PC-9 (cell line): ENCODE measurements at regions not wholly inside any gene's neighbourhood (a gene's known extent, or its start where the extent isn't known, plus 50 kb on each side); places are given as distances from the start of the nearest gene placed in this dataset.

ENCODE experiments used
- BruUV-seq: library from RNA; stranded (reverse); fragments of 400-500 nt; replicated peaks from 2 replicates; lab custom pipeline; 2021; lab: Mats Ljungman, UMichigan
- CTCF ChIA-PET: fragments of 300-600 bp; sonication (Branson Sonifier 250); formaldehyde crosslinking; loops from one replicate; lab custom pipeline; 2022; ENCODE audit warnings: antibody characterized with exemption; lab: Charles Lee
- POLR2A ChIA-PET: fragments of 300-600 bp; sonication (Branson Sonifier 250); formaldehyde crosslinking; loops from one replicate; lab custom pipeline; 2022; ENCODE audit warnings: antibody characterized with exemption; ENCODE audit not compliant: unreplicated experiment; lab: Charles Lee
- DNase-seq, 2 experiments: peaks; one replicate each; pipeline versions ENCODE4 v3.0.0 to v3.0.0-alpha.2; 2015 to 2022; ENCODE audit warnings: mixed read lengths in 1 of 2
- H2AFZ ChIP-seq: fragments of 200-600 bp; sonication (generic); 2 replicates; pipeline ENCODE4 v1.8.1; 2017; ENCODE audit warnings: antibody characterized with exemption
- H3F3A ChIP-seq: fragments of 200-600 bp; sonication (generic); 2 replicates; pipeline ENCODE4 v1.8.1; 2017; ENCODE audit warnings: antibody characterized with exemption, mild to moderate bottlenecking, low read depth; ENCODE audit not compliant: insufficient read depth
- H3K27ac ChIP-seq: fragments of 200-600 bp; sonication (generic); 2 replicates; pipeline ENCODE4 v1.6.1; 2016; ENCODE audit warnings: mixed run types
- H3K27me3 ChIP-seq: fragments of 200-600 bp; sonication (generic); 2 replicates; pipeline ENCODE4 v1.6.1; 2016; ENCODE audit warnings: low read depth, mixed run types; ENCODE audit not compliant: insufficient read depth
- H3K36me3 ChIP-seq: fragments of 200-600 bp; sonication (generic); 2 replicates; pipeline ENCODE4 v1.6.1; 2016; ENCODE audit warnings: low read depth, mixed run types
- H3K4me1 ChIP-seq: fragments of 200-600 bp; sonication (generic); replicated peaks from 2 replicates; pipeline ENCODE4 v1.6.1; 2016; ENCODE audit warnings: mixed run types; ENCODE audit not compliant: insufficient read depth
- H3K4me2 ChIP-seq: fragments of 200-600 bp; sonication (generic); 2 replicates; pipeline ENCODE4 v1.6.1; 2017; ENCODE audit warnings: mixed run types
- H3K4me3 ChIP-seq: fragments of 200-600 bp; sonication (generic); 2 replicates; pipeline ENCODE4 v1.6.1; 2016; ENCODE audit warnings: mixed run types
- H3K79me2 ChIP-seq: fragments of 200-600 bp; sonication (generic); 2 replicates; pipeline ENCODE4 v1.6.1; 2017; ENCODE audit warnings: low read depth, mixed run types
- H3K9me2 ChIP-seq: fragments of 200-600 bp; sonication (generic); 2 replicates; pipeline ENCODE4 v1.8.1; 2017; ENCODE audit warnings: mild to moderate bottlenecking; ENCODE audit not compliant: insufficient read depth
- H3K9me3 ChIP-seq: fragments of 200-600 bp; sonication (generic); 2 replicates; pipeline ENCODE4 v1.8.1; 2016; ENCODE audit warnings: low read depth; ENCODE audit not compliant: insufficient read depth
- H4K20me1 ChIP-seq: fragments of 200-600 bp; sonication (generic); 2 replicates; pipeline ENCODE4 v1.8.1; 2017; ENCODE audit not compliant: insufficient read depth
- CTCF ChIP-seq: fragments of 200-600 bp; sonication (generic); conservative IDR thresholded peaks from 2 replicates; pipeline ENCODE4 v1.6.1; 2017; ENCODE audit warnings: mixed run types, antibody characterized with exemption, mild to moderate bottlenecking, moderate library complexity
- EZH2 ChIP-seq: fragments of 200-600 bp; sonication (generic); IDR thresholded peaks from 2 replicates; pipeline ENCODE4 v1.8.0; 2017; ENCODE audit warnings: antibody characterized with exemption, low read depth
- intact Hi-C: fragments of 100-400 bp; cut with micrococcal nuclease; formaldehyde crosslinking; loops from one replicate; pipeline ENCODE4 v1.10.0; 2022; ENCODE audit not compliant: unreplicated experiment

GRCh38 chr9:99533421-99533820 lies 288.3 kb upstream of the NR4A3 start:
- no peaks in the 10 kb centered on the region for H3K4me1 ChIP-seq
- no peaks in the 10 kb centered on the region for H3K36me3 ChIP-seq
- no peaks in the 10 kb centered on the region for H3F3A ChIP-seq
- TF ChIP-seq CTCF: no peak
- TF ChIP-seq EZH2: no peak
- no peaks in the 10 kb centered on the region for H3K9me3 ChIP-seq
- no peaks in the 10 kb centered on the region for H3K79me2 ChIP-seq
- DNase-seq: no peak
- H3K27me3 ChIP-seq: no peaks in the 10 kb centered on the region
- intact Hi-C loops: no loop called here
- H3K4me3 ChIP-seq: no peak overlapping the region
- no TSS peak for BruUV-seq
- H3K27ac ChIP-seq: no peak overlapping the region
- H2AFZ ChIP-seq: no peak overlapping the region
- H4K20me1 ChIP-seq: no peaks in the 10 kb centered on the region
- no peaks in the 10 kb centered on the region for H3K9me2 ChIP-seq
- ChIA-PET POLR2A (no interaction called here), CTCF (interaction anchor here (0.6 kb wide), 1 partner anchor 57 kb away, joined by 4 read pairs; no protein-coding TSS in a partner anchor)
- no peak overlapping the region for H3K4me2 ChIP-seq

GRCh38 chr9:99537996-99538395 lies 283.7 kb upstream of the NR4A3 start:
- no peak overlapping the region for H3K4me2 ChIP-seq
- H4K20me1 ChIP-seq: no peaks in the 10 kb centered on the region
- no peaks in the 10 kb centered on the region for H3K36me3 ChIP-seq
- no peaks in the 10 kb centered on the region for H3K9me2 ChIP-seq
- POLR2A ChIA-PET: no interaction called here
- H3K27ac ChIP-seq: no peak overlapping the region
- H3K27me3 ChIP-seq: no peaks in the 10 kb centered on the region
- no peaks in the 10 kb centered on the region for H3K4me1 ChIP-seq
- no TSS peak for BruUV-seq
- no peaks in the 10 kb centered on the region for H3K9me3 ChIP-seq
- TF ChIP-seq EZH2 (no peak), CTCF (no peak)
- no peaks in the 10 kb centered on the region for H3K79me2 ChIP-seq
- intact Hi-C loops: no loop called here
- no peak overlapping the region for H3K4me3 ChIP-seq
- CTCF ChIA-PET: no interaction called here
- H2AFZ ChIP-seq: no peak overlapping the region
- no peaks in the 10 kb centered on the region for H3F3A ChIP-seq
- no peak for DNase-seq

GRCh38 chr9:99544526-99544925 lies 277.2 kb upstream of the NR4A3 start:
- Histone ChIP-seq H3K4me3 (no peak overlapping the region), H2AFZ (no peak overlapping the region), H3K36me3 (no peaks in the 10 kb centered on the region), H3K79me2 (no peaks in the 10 kb centered on the region), H3K27me3 (no peaks in the 10 kb centered on the region), H3K9me3 (peaks cover 4% of the 10 kb centered on the region; the same call in 1 of the 2 replicates), H3K27ac (no peak overlapping the region), H3K9me2 (no peaks in the 10 kb centered on the region), H3F3A (no peaks in the 10 kb centered on the region), H4K20me1 (no peaks in the 10 kb centered on the region), H3K4me1 (no peaks in the 10 kb centered on the region), H3K4me2 (no peak overlapping the region)
- intact Hi-C loops: no loop called here
- DNase-seq: no peak
- ChIA-PET POLR2A (no interaction called here), CTCF (no interaction called here)
- no TSS peak for BruUV-seq
- TF ChIP-seq EZH2 (no peak), CTCF (no peak)
